NCI-H446 (cell line): ENCODE measurements at regions not wholly inside any gene's neighbourhood (a gene's known extent, or its start where the extent isn't known, plus 50 kb on each side); places are given as distances from the start of the nearest gene placed in this dataset.
A peak's percentile ranks its signal among the peaks of the same experiment; 100 is the strongest.

ENCODE experiments used
- DNase-seq, 2 experiments: peaks; one replicate each; lab custom pipeline; 2025; lab: John Stamatoyannopoulos, UW

- DNase-seq = no peak
Measured at GRCh38 chr11:8323161-8323935, 59.7 kb upstream of the LMO1 start.

DNA sequence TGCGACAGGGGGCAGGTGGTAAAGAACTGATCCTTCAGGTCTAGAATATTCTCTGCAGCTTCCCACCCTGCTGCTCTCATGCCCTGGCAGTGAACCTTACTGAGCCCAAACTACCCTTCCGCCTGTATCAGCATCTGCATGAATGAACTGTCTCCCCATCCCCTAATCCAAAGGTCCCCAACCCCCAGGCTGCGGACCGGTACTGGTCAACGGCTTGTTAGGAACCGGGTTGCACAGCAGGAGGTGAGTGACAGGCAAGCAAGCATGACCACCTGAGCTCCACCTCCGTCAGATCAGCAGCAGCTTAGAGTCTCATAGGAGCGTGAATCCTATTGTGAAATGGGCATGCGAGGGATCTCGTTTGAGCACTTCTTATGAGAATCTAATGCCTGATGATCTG, 58.2 kb upstream of the LMO1 start:
- DNase-seq = no peak

- DNase-seq = no peak
Measured at GRCh38 chr11:8320076-8320475, 56.4 kb upstream of the LMO1 start.

DNA sequence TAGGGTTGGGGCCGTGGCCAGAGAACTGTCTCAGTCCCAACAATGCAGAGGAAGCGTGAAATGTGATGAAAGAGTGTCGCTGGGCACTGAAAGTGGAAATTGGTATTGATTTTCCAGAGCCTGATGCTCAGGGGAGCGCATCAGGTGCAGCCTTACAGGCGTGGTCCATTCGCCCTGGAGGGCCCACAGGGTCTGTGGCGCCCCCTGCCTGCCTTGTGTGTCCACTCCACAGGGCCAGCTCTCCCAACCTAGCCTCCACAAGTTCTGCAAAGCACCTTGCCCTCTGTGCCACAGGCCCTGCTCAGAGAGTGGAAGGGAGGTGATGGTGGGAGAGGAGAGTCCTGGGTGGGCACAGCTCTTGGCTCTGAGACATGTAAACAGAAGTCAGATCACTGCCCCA, 54.9 kb upstream of the LMO1 start:
- no peak for DNase-seq

DNA sequence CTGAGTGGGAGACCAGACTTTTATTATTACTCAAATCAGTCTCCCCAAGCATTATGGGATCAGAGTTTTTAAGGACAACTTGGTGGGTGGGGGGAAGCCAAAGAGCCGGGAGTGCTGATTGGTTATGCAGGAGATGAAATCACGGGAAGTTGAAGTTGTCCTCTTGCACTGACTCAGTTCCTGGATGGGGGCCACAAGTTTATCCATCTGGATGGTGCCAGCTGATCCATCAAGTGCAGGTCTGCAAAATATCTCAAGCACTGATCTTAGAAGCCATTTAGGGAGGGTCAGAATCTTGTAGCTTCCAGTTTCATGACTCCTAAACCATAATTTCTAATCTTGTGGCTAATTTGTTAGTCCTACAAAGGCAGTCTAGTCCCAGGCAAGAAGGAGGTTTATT, 53.5 kb upstream of the LMO1 start:
- peak in 1 of 2 experiments; percentile 24 for DNase-seq

DNA sequence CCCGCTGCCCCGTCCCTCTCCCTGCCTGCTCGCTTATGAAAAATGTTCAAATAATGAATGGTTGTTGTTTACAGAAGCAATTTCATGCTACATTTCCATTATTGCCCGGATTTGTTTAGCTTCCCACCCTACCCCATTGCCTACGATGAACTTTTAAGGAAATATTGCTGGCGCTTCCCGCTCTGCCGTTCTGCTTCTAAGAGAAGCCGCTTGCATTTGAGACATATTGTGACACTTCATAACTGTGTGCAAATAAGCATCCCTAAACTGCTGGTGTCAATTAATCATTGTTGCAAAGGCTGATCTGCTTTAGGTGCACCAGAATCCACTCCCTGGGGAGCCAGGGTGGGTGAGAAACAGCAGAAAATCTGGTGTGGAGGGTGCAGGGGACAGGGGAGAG, 52.3 kb upstream of the LMO1 start:
- DNase-seq = no peak

- no peak for DNase-seq
Measured at GRCh38 chr11:8315463-8315862, 51.8 kb upstream of the LMO1 start.

DNA sequence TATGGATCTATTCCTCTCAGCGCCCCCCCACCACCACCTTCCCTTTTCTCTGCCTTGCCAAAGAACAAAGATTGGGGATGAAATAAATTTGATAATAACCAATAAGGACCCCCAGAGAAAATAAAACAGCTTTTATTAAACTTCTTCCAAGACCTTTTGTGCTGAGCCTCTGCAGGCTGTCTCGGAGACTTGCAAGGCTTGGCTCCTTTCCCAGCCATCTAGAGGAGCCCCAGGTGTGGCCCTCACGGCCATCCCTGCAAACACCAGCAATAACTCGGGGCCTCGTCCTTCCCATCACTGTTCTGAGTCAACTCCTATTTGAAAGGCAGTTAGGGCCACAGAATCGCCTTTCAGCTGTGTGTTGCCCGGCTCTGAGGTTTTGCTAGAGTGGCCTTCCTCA, 51.2 kb upstream of the LMO1 start:
- no peak for DNase-seq

DNA sequence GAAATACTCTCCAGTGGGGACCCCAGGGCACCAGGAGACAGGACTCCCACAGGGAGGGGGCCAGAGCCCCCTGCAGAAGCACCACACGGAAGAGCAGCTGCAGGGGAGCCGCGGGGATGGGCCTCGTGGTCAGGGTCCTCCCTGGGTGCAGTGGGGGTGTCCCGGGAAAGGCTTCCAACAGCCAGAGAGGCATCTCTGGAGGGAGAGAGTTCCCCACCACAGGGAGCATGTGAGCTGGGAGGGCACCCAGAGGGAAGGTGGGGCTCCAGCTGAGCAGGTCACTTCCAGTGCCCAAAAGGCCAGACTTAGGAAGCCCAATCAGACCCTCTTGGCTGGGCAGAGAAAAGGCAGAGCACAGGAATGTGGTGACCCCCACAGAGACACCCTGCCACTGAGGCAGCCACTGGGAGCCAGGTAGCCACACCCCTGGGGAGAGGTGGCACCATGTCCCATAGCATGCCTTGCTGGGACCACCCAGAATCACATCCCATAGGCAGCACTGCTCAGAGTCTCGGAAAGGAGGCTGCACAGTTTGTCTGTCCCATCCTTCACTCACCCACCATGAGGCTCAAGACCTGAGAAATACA, 49.9 kb upstream of the LMO1 start:
- DNase-seq = no peak
